ENCODE measurements at regions not wholly inside any gene's neighbourhood (a gene's known extent, or its start where the extent isn't known, plus 50 kb on each side); places are given as distances from the start of the nearest gene placed in this dataset.

DNA sequence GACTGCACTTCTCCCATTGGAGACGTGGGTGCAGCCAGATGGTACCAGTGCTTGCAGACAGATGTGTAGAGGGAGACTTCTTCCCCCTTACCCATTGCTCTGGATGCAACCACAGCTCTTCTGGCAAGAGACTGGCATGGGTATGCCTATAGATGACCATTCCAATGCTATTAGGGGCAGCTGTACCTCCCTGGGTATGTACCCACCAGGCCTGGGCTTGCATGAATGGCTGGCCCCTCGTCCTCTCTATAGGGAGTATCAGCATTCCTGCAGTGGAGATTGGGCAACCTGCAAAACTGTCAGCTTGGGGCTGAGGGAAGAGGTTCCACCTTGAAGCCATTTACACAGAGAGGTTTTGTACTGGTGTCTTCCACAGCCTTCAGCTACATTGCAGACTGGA is 57.6 kb upstream of the FXR1 start:
- Mint-ChIP-seq H3K4me1 (ENCODE audit: low read depth) (no peaks in the 10 kb centered on the region), H3K9me3 (ENCODE audit: insufficient read depth) (no peaks in the 10 kb centered on the region), H3K36me3 (ENCODE audit: low read depth) (no peaks in the 10 kb centered on the region), H3K27ac (no peak overlapping the region), H3K27me3 (ENCODE audit: low read depth) (peaks cover 3% of the 10 kb centered on the region), H3K4me3 (no peak overlapping the region)
- ChIA-PET POLR2A (no interaction called here), CTCF (no interaction called here)
- ATAC-seq = no peak
- no peak for DNase-seq

DNA sequence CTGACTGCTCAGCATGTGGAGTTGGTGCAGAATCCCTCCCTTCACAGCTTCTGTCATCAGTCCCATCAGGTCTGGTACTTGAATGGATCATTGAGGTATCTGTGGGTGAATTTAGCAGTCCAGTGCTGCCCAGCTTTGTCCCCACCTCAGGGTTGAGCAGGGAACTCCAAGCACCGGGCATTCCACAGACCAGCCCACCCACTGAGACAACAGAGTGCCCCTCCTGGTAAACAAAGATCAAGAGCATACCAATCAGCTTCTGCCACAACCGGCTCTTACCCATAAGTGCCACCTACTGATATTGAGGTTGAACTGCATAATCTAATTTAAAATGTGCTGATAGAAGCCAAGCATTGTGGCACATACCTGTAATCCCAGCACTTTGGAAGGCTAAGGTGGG is 57.1 kb upstream of the FXR1 start:
- CTCF ChIA-PET = no interaction called here
- POLR2A ChIA-PET = no interaction called here
- H3K9me3 Mint-ChIP-seq (ENCODE audit: insufficient read depth) = no peaks in the 10 kb centered on the region
- H3K27me3 Mint-ChIP-seq (ENCODE audit: low read depth) = peaks cover 3% of the 10 kb centered on the region
- no peak for DNase-seq
- H3K4me1 Mint-ChIP-seq (ENCODE audit: low read depth) = no peaks in the 10 kb centered on the region
- no peak overlapping the region for H3K4me3 Mint-ChIP-seq
- ATAC-seq = no peak
- H3K27ac Mint-ChIP-seq = no peak overlapping the region
- no peaks in the 10 kb centered on the region for H3K36me3 Mint-ChIP-seq (ENCODE audit: low read depth)

DNA sequence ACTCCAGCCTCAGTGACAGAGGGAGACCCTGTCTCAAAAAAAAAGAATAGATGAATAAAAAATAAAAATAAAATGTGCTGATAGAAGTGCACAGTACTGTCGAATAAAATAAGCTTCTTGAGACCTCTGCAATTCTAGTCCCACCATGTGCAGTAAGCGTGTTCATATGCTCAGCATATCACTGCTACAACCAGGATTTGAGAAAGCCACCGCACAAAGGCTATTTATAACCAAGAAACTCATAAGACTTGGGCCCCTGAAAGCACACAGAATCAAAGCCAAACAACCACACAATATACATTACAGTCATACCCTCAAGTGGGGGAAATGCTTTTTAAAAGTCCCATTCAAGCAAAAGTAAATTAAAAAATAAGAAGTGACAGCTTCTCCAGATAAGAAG is 56.5 kb upstream of the FXR1 start:
- CTCF ChIA-PET = no interaction called here
- no peak overlapping the region for H3K4me3 Mint-ChIP-seq
- POLR2A ChIA-PET = no interaction called here
- no peaks in the 10 kb centered on the region for H3K9me3 Mint-ChIP-seq (ENCODE audit: insufficient read depth)
- H3K27ac Mint-ChIP-seq = no peak overlapping the region
- ATAC-seq (no peak), DNase-seq (no peak)
- H3K27me3 Mint-ChIP-seq (ENCODE audit: low read depth) = peaks cover 3% of the 10 kb centered on the region
- H3K36me3 Mint-ChIP-seq (ENCODE audit: low read depth) = no peaks in the 10 kb centered on the region
- H3K4me1 Mint-ChIP-seq (ENCODE audit: low read depth) = no peaks in the 10 kb centered on the region

DNA sequence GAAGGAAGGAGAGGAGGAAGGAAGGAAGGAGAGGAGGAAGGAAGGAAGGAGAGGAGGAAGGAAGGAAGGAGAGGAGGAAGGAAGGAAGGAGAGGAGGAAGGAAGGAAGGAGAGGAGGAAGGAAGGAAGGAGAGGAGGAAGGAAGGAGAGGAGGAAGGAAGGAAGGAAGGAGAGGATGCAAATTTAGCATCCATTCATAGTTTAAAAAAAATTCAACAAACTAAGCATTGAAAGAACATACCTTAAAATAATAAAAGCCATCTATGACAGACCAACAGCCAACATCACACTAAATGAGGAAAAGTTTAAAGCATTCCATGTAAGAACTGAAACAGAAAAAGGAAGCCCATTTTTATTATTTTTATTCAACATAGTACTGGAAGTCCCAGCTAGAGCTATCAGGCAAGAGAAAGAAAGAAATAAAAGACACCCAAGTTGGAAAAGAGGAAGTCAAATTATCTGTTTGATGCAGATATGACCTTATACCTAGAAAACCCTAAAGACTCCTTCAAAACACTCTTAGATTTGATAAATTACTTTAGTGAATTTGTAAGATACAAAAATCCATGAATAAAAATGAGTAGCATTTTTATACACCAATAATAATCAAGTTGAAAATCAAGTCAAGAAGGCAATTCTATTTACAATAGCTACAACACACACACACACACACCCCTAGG is 52.2 kb upstream of the FXR1 start:
- POLR2A ChIA-PET = no interaction called here
- ATAC-seq = no peak
- CTCF ChIA-PET = no interaction called here
- peaks cover 6% of the 10 kb centered on the region for H3K27me3 Mint-ChIP-seq (ENCODE audit: low read depth)
- H3K4me3 Mint-ChIP-seq = no peak overlapping the region
- no peaks in the 10 kb centered on the region for H3K4me1 Mint-ChIP-seq (ENCODE audit: low read depth)
- H3K27ac Mint-ChIP-seq = no peak overlapping the region
- H3K36me3 Mint-ChIP-seq (ENCODE audit: low read depth) = no peaks in the 10 kb centered on the region
- DNase-seq = no peak
- H3K9me3 Mint-ChIP-seq (ENCODE audit: insufficient read depth) = no peaks in the 10 kb centered on the region

All from activated CD8-positive, alpha-beta T cell treated with anti-CD3 and anti-CD28 coated beads, Interleukin-2, amount 10 ng/mL, durations not matched to agents 7 days and 5 days (primary cell).